Putamen (tissue), 1 donor: ENCODE measurements at regions not wholly inside any gene's neighbourhood (a gene's known extent, or its start where the extent isn't known, plus 50 kb on each side); places are given as distances from the start of the nearest gene placed in this dataset.

Experiments used
- DNase-seq: peaks from one replicate; pipeline ENCODE4 v3.0.0-alpha.2; 2016; ENCODE audit warnings: low spot score

- no peak for DNase-seq
Observed at GRCh38 chr5:125508225-125508624, 761.8 kb upstream of the ZNF608 start.

- no peak for DNase-seq
Observed at GRCh38 chr5:125510651-125511050, 764.2 kb upstream of the ZNF608 start.

GRCh38 chr5:125517973-125518550 lies 771.6 kb upstream of the ZNF608 start:
- DNase-seq = no peak

GRCh38 chr5:125521289-125521688 lies 774.9 kb upstream of the ZNF608 start:
- no peak for DNase-seq

GRCh38 chr5:125525356-125525755 lies 778.9 kb upstream of the ZNF608 start:
- no peak for DNase-seq

GRCh38 chr5:125526966-125527365 lies 780.5 kb upstream of the ZNF608 start:
- DNase-seq = no peak

GRCh38 chr5:125528881-125529280 lies 782.4 kb upstream of the ZNF608 start:
- no peak for DNase-seq

GRCh38 chr5:125530833-125531615 lies 784.6 kb upstream of the ZNF608 start:
- DNase-seq = no peak

- DNase-seq = no peak
Observed at GRCh38 chr5:125536095-125536494, 789.7 kb upstream of the ZNF608 start.

GRCh38 chr5:125536582-125536981 lies 790.1 kb upstream of the ZNF608 start:
- no peak for DNase-seq

GRCh38 chr5:125537661-125538060 lies 791.2 kb upstream of the ZNF608 start:
- DNase-seq = no peak

- DNase-seq = no peak
Observed at GRCh38 chr5:125538469-125538868, 792.0 kb upstream of the ZNF608 start.

- no peak for DNase-seq
Observed at GRCh38 chr5:125541085-125541484, 794.6 kb upstream of the ZNF608 start.

- no peak for DNase-seq
Observed at GRCh38 chr5:125549322-125549911, 803.0 kb upstream of the ZNF608 start.

GRCh38 chr5:125550274-125550673 lies 803.8 kb upstream of the ZNF608 start:
- no peak for DNase-seq

- DNase-seq = no peak
Observed at GRCh38 chr5:125551246-125551645, 804.8 kb upstream of the ZNF608 start.

GRCh38 chr5:125551797-125552196 lies 805.4 kb upstream of the ZNF608 start:
- no peak for DNase-seq

GRCh38 chr5:125552486-125552885 lies 806.0 kb upstream of the ZNF608 start:
- DNase-seq = no peak

- DNase-seq = no peak
Observed at GRCh38 chr5:125554355-125554754, 807.9 kb upstream of the ZNF608 start.

- no peak for DNase-seq
Observed at GRCh38 chr5:125555591-125555990, 809.2 kb upstream of the ZNF608 start.

GRCh38 chr5:125558016-125558415 lies 811.6 kb upstream of the ZNF608 start:
- DNase-seq = no peak

GRCh38 chr5:125558466-125558865 lies 812.0 kb upstream of the ZNF608 start:
- DNase-seq = no peak

GRCh38 chr5:125559296-125559695 lies 812.9 kb upstream of the ZNF608 start:
- no peak for DNase-seq
